HepG2 (cell line): ENCODE measurements at regions not wholly inside any gene's neighbourhood (a gene's known extent, or its start where the extent isn't known, plus 50 kb on each side); places are given as distances from the start of the nearest gene placed in this dataset.

Experiments used
- ATAC-seq: fragments of 200-7000 bp; cut with Tn5 transposase; 3 replicates; pipeline ENCODE4 v1.9.1; 2020; ENCODE audit warnings: mild to moderate bottlenecking, moderate library complexity
- BruUV-seq: library from RNA; stranded (reverse); fragments of 400-500 nt; replicated peaks from 2 replicates; lab custom pipeline; 2021; lab: Mats Ljungman, UMichigan
- CTCF ChIA-PET: fragments of 300-600 bp; formaldehyde crosslinking; extraction: SDS; loops from one replicate; lab custom pipeline; 2021; ENCODE audit warnings: low total read pairs, inconsistent platforms, low intra/inter-chr PET ratio; lab: Yijun Ruan, JAX
- POLR2A ChIA-PET: fragments of 350-600 bp; sonication (Branson Sonifier 250); formaldehyde crosslinking; loops from one replicate; lab custom pipeline; 2020; ENCODE audit warnings: antibody characterized with exemption, inconsistent platforms; lab: Yijun Ruan, JAX
- DNase-seq: peaks from one replicate; pipeline ENCODE4 v3.0.0-alpha.2; 2015; ENCODE audit warnings: low spot score
- FAIRE-seq: peaks from 3 replicates; lab custom pipeline; 2011; peaks lifted over from hg19 to GRCh38; lab: Jason Lieb, UNC
- H2AFZ ChIP-seq: one replicate; pipeline ENCODE4 v1.6.1; 2011; ENCODE audit warnings: low read length, inconsistent platforms
- H3K27ac ChIP-seq: fragments of 300-600 bp; 3 replicates; pipeline ENCODE4 v1.8.0; 2011; ENCODE audit warnings: mixed run types, mild to moderate bottlenecking, mixed read lengths, low read length, inconsistent platforms; ENCODE audit not compliant: insufficient read depth; ENCODE audit errors: extremely low read length
- H3K27me3 ChIP-seq, 2 experiments: fragments of 200-600 bp in 1 of 2; 2 replicates in 1 of 2; 3 replicates in 1 of 2; pipeline versions ENCODE4 v1.6.0 to v1.8.0; 2011; ENCODE audit warnings: low read length in 2 of 2, mild to moderate bottlenecking in 2 of 2, moderate library complexity in 2 of 2, inconsistent platforms in 1 of 2; ENCODE audit not compliant: insufficient read depth in 2 of 2, control insufficient read depth in 1 of 2
- H3K36me3 ChIP-seq, 2 experiments: fragments of 200-600 bp in 1 of 2; replicated peaks in 1 of 2; 2 replicates in 1 of 2; 3 replicates in 1 of 2; pipeline versions ENCODE4 v1.5.1 to v1.8.0; 2011; ENCODE audit warnings: low read length in 2 of 2, inconsistent platforms in 1 of 2; ENCODE audit not compliant: insufficient read depth in 2 of 2, control insufficient read depth in 1 of 2
- H3K4me1 ChIP-seq: 2 replicates; pipeline ENCODE4 v1.5.1; 2012; ENCODE audit warnings: low read length, inconsistent platforms; ENCODE audit not compliant: insufficient read depth
- H3K4me2 ChIP-seq: 2 replicates; pipeline ENCODE4 v1.6.0; 2011; ENCODE audit warnings: low read depth, low read length, inconsistent platforms
- H3K4me3 ChIP-seq, 3 experiments: fragments of 200-600 bp in 1 of 3; sonication (generic), shearing (Covaris generic) in 1 of 3; replicated peaks in 1 of 3; 2 replicates each; pipeline ENCODE4 v1.5.1; 2011 to 2016; ENCODE audit warnings: low read length in 3 of 3, inconsistent platforms in 2 of 3, low read depth in 2 of 3, mild to moderate bottlenecking in 2 of 3, control low read depth in 1 of 3, mixed read lengths in 1 of 3; ENCODE audit not compliant: insufficient read depth in 1 of 3
- H3K79me2 ChIP-seq: one replicate; pipeline ENCODE4 v1.6.1; 2011; ENCODE audit warnings: low read length, inconsistent platforms; ENCODE audit not compliant: insufficient read depth
- H3K9ac ChIP-seq: 2 replicates; pipeline ENCODE4 v1.6.0; 2011; ENCODE audit warnings: mild to moderate bottlenecking, low read depth, low read length, inconsistent platforms; ENCODE audit not compliant: insufficient read depth
- H3K9me3 ChIP-seq: 2 replicates; pipeline ENCODE4 v1.5.1; 2012; ENCODE audit warnings: mild to moderate bottlenecking, low read length
- H4K20me1 ChIP-seq: 2 replicates; pipeline ENCODE4 v1.6.0; 2011; ENCODE audit warnings: inconsistent platforms, mild to moderate bottlenecking, low read length, moderate library complexity; ENCODE audit not compliant: insufficient read depth
- BRF2 ChIP-seq: sonication (generic); formaldehyde crosslinking; IDR thresholded peaks from 2 replicates; pipeline ENCODE4 v1.8.1; 2022; ENCODE audit warnings: mild to moderate bottlenecking, missing genetic modification reagents
- NCOA5 ChIP-seq: sonication (generic); formaldehyde crosslinking; IDR thresholded peaks from 2 replicates; pipeline ENCODE4 v1.4.0; 2020; ENCODE audit warnings: missing genetic modification reagents
- RBFOX2 ChIP-seq: fragments of 200-400 bp; formaldehyde crosslinking; IDR thresholded peaks from 2 replicates; pipeline ENCODE4 v1.6.1; 2017; ENCODE audit warnings: low read depth, mild to moderate bottlenecking, low read length
- ZFP37 ChIP-seq: sonication (generic); formaldehyde crosslinking; IDR thresholded peaks from 2 replicates; pipeline ENCODE4 v1.4.0; 2020; ENCODE audit warnings: missing genetic modification reagents, borderline replicate concordance
- ZNF34 ChIP-seq: sonication (generic); formaldehyde crosslinking; IDR thresholded peaks from 2 replicates; pipeline ENCODE4 v1.4.0; 2020; ENCODE audit warnings: mild to moderate bottlenecking, missing genetic modification reagents, borderline replicate concordance
- ZNF441 ChIP-seq: sonication (generic); formaldehyde crosslinking; IDR thresholded peaks from 2 replicates; pipeline ENCODE4 v1.7.0; 2021; ENCODE audit warnings: missing genetic modification reagents, borderline replicate concordance
- ZNF512B ChIP-seq: sonication (generic); formaldehyde crosslinking; IDR thresholded peaks from 2 replicates; pipeline ENCODE4 v1.5.1; 2020; ENCODE audit warnings: missing genetic modification reagents, mild to moderate bottlenecking, borderline replicate concordance
- ZNF883 ChIP-seq: sonication (generic); formaldehyde crosslinking; IDR thresholded peaks from 2 replicates; pipeline ENCODE4 v1.5.1; 2020; ENCODE audit warnings: mild to moderate bottlenecking, missing genetic modification reagents; ENCODE audit errors: not compliant biosample characterization
- WGBS: methylation state at CpG from one replicate; pipeline ENCODE4 v1.1.6; 2017; ENCODE audit warnings: low lambda C conversion rate; 5-methylcytosine and 5-hydroxymethylcytosine counted together
- in situ Hi-C: cut with HindIII; loops from 2 replicates; pipeline ENCODE4 v1.10.0; 2017; ENCODE audit warnings: low pct_unique_long_range_greater_than_20kb; ENCODE audit not compliant: extremely low pct_ligation_motif_present
- intact Hi-C: fragments of 100-400 bp; cut with micrococcal nuclease; formaldehyde crosslinking; loops from one replicate; pipeline ENCODE4 v1.10.0; 2022; ENCODE audit not compliant: unreplicated experiment

- intact Hi-C loops (no loop called here), in situ Hi-C loops (no loop called here)
- TF ChIP-seq ZNF512B (CRISPR knock-in tag), result no peak
- no peak for TF ChIP-seq NCOA5 (CRISPR knock-in tag)
- TF ChIP-seq ZNF34, result no peak
- TF ChIP-seq ZNF883 (CRISPR knock-in tag), result no peak
- no peak for TF ChIP-seq BRF2 (CRISPR knock-in tag)
- no peak for TF ChIP-seq ZFP37 (CRISPR knock-in tag)
- TF ChIP-seq RBFOX2, result no peak
- TF ChIP-seq ZNF441 (CRISPR knock-in tag), result no peak
- H3K4me3 ChIP-seq, result no peak overlapping the region
- ChIA-PET CTCF (no interaction called here), POLR2A (no interaction called here)
- H4K20me1 ChIP-seq, result no peaks in the 10 kb centered on the region
- no TSS peak for BruUV-seq
- ATAC-seq (no peak), FAIRE-seq (no peak), DNase-seq (no peak)
- no peak overlapping the region for H3K9ac ChIP-seq
- 9% methylated on average over 1 of the region's 1 CpG for WGBS
- no peaks in the 10 kb centered on the region for H3K27me3 ChIP-seq
- no peaks in the 10 kb centered on the region for H3K9me3 ChIP-seq
- H3K4me2 ChIP-seq, result no peak overlapping the region
- H3K36me3 ChIP-seq, result no peaks in the 10 kb centered on the region
- H3K4me1 ChIP-seq, result no peaks in the 10 kb centered on the region
- no peaks in the 10 kb centered on the region for H3K79me2 ChIP-seq
- no peak overlapping the region for H2AFZ ChIP-seq
- no peak overlapping the region for H3K27ac ChIP-seq
Observed at GRCh38 chr5:87141544-87141943, 126.1 kb upstream of the RASA1 start.
